ENCODE measurements at regions not wholly inside any gene's neighbourhood (a gene's known extent, or its start where the extent isn't known, plus 50 kb on each side); places are given as distances from the start of the nearest gene placed in this dataset.

DNA sequence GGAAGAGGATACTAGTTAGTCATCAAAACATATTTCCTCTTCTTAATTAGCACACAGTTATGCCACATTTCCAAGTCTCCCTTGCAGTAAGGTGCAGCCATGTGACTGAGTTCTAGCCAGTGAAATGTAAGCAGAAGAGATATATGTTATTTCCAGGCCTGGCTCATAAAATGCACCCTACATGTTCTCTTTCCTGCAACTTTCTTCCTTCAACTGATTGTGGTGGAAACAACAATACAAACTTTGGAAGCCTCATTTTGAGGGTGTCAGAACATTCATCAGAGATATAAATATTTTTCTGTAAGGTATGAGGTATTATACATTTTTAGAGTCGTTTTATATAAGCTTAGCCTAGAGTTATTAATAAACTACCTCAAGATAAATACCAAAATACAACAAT is 110.9 kb upstream of the PDE7B start:
- TF ChIP-seq, protein P1, sequence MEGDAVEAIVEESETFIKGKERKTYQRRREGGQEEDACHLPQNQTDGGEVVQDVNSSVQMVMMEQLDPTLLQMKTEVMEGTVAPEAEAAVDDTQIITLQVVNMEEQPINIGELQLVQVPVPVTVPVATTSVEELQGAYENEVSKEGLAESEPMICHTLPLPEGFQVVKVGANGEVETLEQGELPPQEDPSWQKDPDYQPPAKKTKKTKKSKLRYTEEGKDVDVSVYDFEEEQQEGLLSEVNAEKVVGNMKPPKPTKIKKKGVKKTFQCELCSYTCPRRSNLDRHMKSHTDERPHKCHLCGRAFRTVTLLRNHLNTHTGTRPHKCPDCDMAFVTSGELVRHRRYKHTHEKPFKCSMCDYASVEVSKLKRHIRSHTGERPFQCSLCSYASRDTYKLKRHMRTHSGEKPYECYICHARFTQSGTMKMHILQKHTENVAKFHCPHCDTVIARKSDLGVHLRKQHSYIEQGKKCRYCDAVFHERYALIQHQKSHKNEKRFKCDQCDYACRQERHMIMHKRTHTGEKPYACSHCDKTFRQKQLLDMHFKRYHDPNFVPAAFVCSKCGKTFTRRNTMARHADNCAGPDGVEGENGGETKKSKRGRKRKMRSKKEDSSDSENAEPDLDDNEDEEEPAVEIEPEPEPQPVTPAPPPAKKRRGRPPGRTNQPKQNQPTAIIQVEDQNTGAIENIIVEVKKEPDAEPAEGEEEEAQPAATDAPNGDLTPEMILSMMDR (IDR thresholded peaks at IDR 0.05), result no peak
- no peak for TF ChIP-seq EZH2 (IDR thresholded peaks at IDR 0.05; ENCODE audit: borderline replicate concordance, insufficient read depth, low read depth, low read length, poor library complexity, severe bottlenecking)

Measured in B cell (primary cell).